Activated CD8-positive, alpha-beta memory T cell treated with anti-CD3 and anti-CD28 coated beads, Interleukin-2, amount 50 U/mL, for 4 hours (primary cell): ENCODE measurements at regions not wholly inside any gene's neighbourhood (a gene's known extent, or its start where the extent isn't known, plus 50 kb on each side); places are given as distances from the start of the nearest gene placed in this dataset.
"Not testable (repeated sequence)": the region's sequence is repeated elsewhere in the genome, so short reads cannot be mapped to it uniquely, and the experiment has no call there.

Experiments
- DNase-seq: peaks from one replicate; pipeline ENCODE4 v3.0.0-alpha.2; 2020

- DNase-seq, result no peak
Measured at GRCh38 chr7:64469673-64470072, 93.2 kb downstream of the ZNF680 start.

- no peak for DNase-seq
Measured at GRCh38 chr7:64465551-64465950, 97.3 kb downstream of the ZNF680 start.

GRCh38 chr7:64463636-64464375 is 99.1 kb downstream of the ZNF680 start:
- DNase-seq, result peak; percentile 13

GRCh38 chr7:64459858-64460257 is 103.0 kb downstream of the ZNF680 start:
- not testable (repeated sequence) for DNase-seq

GRCh38 chr7:64433590-64433989 is 119.8 kb downstream of the ZNF736 start:
- no peak for DNase-seq

- no peak for DNase-seq
Measured at GRCh38 chr7:64431838-64432237, 118.1 kb downstream of the ZNF736 start.

GRCh38 chr7:64429232-64429631 is 115.5 kb downstream of the ZNF736 start:
- DNase-seq, result no peak

GRCh38 chr7:64425436-64425835 is 111.7 kb downstream of the ZNF736 start:
- DNase-seq, result not testable (repeated sequence)

- no peak for DNase-seq
Measured at GRCh38 chr7:64407148-64407547, 93.4 kb downstream of the ZNF736 start.
